ENCODE measurements at regions not wholly inside any gene's neighbourhood (a gene's known extent, or its start where the extent isn't known, plus 50 kb on each side); places are given as distances from the start of the nearest gene placed in this dataset.
"Not testable (repeated sequence)": the region's sequence is repeated elsewhere in the genome, so short reads cannot be mapped to it uniquely, and the experiment has no call there.

GRCh38 chr10:22467393-22467792 lies 122.1 kb downstream of the SPAG6 start:
- H3K27ac ChIP-seq; H3K27me3 ChIP-seq; DNase-seq; H3K4me1 ChIP-seq; H3K4me3 ChIP-seq; intact Hi-C loops (cut with DNase I); H3K9me3 ChIP-seq; H3K36me3 ChIP-seq: not testable (repeated sequence)
- WGBS, 2 donors = 86 to 89% methylated on average over 4 of the region's 4 CpGs

- peaks cover 0 to 8% (median 0%) of the 10 kb centered on the region in 3 donors for H3K27me3 ChIP-seq
- 74 to 85% methylated on average over 3 of the region's 3 CpGs for WGBS, 2 donors
- H3K4me3 ChIP-seq = no peak overlapping the region
- intact Hi-C loops (cut with DNase I) = no loop called here
- no peaks in the 10 kb centered on the region for H3K9me3 ChIP-seq
- DNase-seq = no peak
- no peaks in the 10 kb centered on the region for H3K4me1 ChIP-seq
- TF ChIP-seq CTCF (IDR thresholded peaks at IDR 0.05) (no peak), POLR2AphosphoS5 (IDR thresholded peaks at IDR 0.05) (no peak), POLR2A (IDR thresholded peaks at IDR 0.05) (no peak), EP300 (IDR thresholded peaks at IDR 0.05) (no peak)
- H3K27ac ChIP-seq = no peak overlapping the region
- no peaks in the 10 kb centered on the region for H3K36me3 ChIP-seq
Measured at GRCh38 chr10:22468570-22469320, 123.4 kb downstream of the SPAG6 start.

GRCh38 chr10:22473044-22473443 lies 127.7 kb downstream of the SPAG6 start:
- Histone ChIP-seq H3K36me3 (no peaks in the 10 kb centered on the region), H3K9me3 (no peaks in the 10 kb centered on the region), H3K4me3 (no peak overlapping the region), H3K4me1 (peaks cover 0 to 18% (median 14%) of the 10 kb centered on the region in 4 donors), H3K27ac (no peak overlapping the region), H3K27me3 (peaks cover 25 to 51% (median 30%) of the 10 kb centered on the region in 3 donors)
- no peak for DNase-seq
- no peak for TF ChIP-seq EP300 (IDR thresholded peaks at IDR 0.05)
- TF ChIP-seq POLR2AphosphoS5 (IDR thresholded peaks at IDR 0.05) = no peak
- no peak for TF ChIP-seq POLR2A (IDR thresholded peaks at IDR 0.05)
- TF ChIP-seq CTCF (IDR thresholded peaks at IDR 0.05) = no peak
- intact Hi-C loops (cut with DNase I) = no loop called here
- 93% methylated on average over 6 of the region's 6 CpGs for WGBS, 2 donors

- H3K27ac ChIP-seq = no peak overlapping the region
- DNase-seq = no peak
- WGBS, 2 donors = 74 to 75% methylated on average over 3 of the region's 3 CpGs
- peaks cover 0 to 18% (median 14%) of the 10 kb centered on the region in 4 donors for H3K4me1 ChIP-seq
- no peaks in the 10 kb centered on the region for H3K9me3 ChIP-seq
- no peaks in the 10 kb centered on the region for H3K36me3 ChIP-seq
- H3K27me3 ChIP-seq = peaks cover 25 to 56% (median 31%) of the 10 kb centered on the region in 3 donors
- no peak for TF ChIP-seq POLR2AphosphoS5 (IDR thresholded peaks at IDR 0.05)
- no peak for TF ChIP-seq POLR2A (IDR thresholded peaks at IDR 0.05)
- H3K4me3 ChIP-seq = no peak overlapping the region
- intact Hi-C loops (cut with DNase I) = no loop called here
Measured at GRCh38 chr10:22473459-22473858, 128.2 kb downstream of the SPAG6 start.

GRCh38 chr10:22475651-22476600 lies 130.6 kb downstream of the SPAG6 start:
- TF ChIP-seq CTCF (IDR thresholded peaks at IDR 0.05) = no peak
- no peak for TF ChIP-seq POLR2AphosphoS5 (IDR thresholded peaks at IDR 0.05)
- no peak for TF ChIP-seq EP300 (IDR thresholded peaks at IDR 0.05)
- no peak for TF ChIP-seq POLR2A (IDR thresholded peaks at IDR 0.05)
- H3K36me3 ChIP-seq = no peaks in the 10 kb centered on the region
- no peak overlapping the region for H3K27ac ChIP-seq
- intact Hi-C loops (cut with DNase I) = no loop called here
- DNase-seq = no peak
- peak overlapping the region; percentile 18 to 51 (median 39) for H3K4me3 ChIP-seq
- peaks cover 25 to 61% (median 31%) of the 10 kb centered on the region in 3 donors for H3K27me3 ChIP-seq
- 1% methylated on average over 96 of the region's 96 CpGs for WGBS, 2 donors
- peaks cover 0 to 18% (median 14%) of the 10 kb centered on the region in 4 donors for H3K4me1 ChIP-seq
- H3K9me3 ChIP-seq = no peaks in the 10 kb centered on the region
